ENCODE measurements at regions not wholly inside any gene's neighbourhood (a gene's known extent, or its start where the extent isn't known, plus 50 kb on each side); places are given as distances from the start of the nearest gene placed in this dataset.

- DNase-seq (ENCODE audit: low read depth in 4 of 4, low spot score in 2 of 4): no peak
Observed at GRCh38 chr2:203789618-203790017, 78.0 kb upstream of the CTLA4 start.

- no peak for DNase-seq (ENCODE audit: low read depth in 4 of 4, low spot score in 2 of 4)
Observed at GRCh38 chr2:203790134-203790852, 77.3 kb upstream of the CTLA4 start.

- DNase-seq (ENCODE audit: low read depth in 4 of 4, low spot score in 2 of 4): no peak
Observed at GRCh38 chr2:203796248-203797010, 71.1 kb upstream of the CTLA4 start.

- no peak for DNase-seq (ENCODE audit: low read depth in 4 of 4, low spot score in 2 of 4)
Observed at GRCh38 chr2:203797276-203797675, 70.3 kb upstream of the CTLA4 start.

DNA sequence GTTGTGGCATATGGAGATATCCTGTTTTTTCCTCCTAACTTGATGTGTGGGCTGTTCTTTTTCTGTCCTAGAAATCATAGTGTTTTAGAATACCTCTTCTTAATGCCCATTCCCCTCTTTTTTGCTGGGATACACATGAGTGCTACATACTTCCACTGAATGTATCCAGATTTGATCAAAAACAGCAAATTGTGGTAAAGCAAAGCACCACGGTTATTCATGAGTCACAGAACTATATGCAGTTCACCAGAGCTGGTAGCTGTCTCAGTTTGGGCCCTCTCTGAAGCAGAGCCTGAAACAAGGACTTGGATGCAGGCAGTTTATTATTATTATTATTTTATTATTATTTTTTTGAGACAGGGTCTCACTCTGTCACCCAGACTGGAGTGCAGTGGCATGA, 69.9 kb upstream of the CTLA4 start:
- no peak for DNase-seq (ENCODE audit: low read depth in 4 of 4, low spot score in 2 of 4)

DNA sequence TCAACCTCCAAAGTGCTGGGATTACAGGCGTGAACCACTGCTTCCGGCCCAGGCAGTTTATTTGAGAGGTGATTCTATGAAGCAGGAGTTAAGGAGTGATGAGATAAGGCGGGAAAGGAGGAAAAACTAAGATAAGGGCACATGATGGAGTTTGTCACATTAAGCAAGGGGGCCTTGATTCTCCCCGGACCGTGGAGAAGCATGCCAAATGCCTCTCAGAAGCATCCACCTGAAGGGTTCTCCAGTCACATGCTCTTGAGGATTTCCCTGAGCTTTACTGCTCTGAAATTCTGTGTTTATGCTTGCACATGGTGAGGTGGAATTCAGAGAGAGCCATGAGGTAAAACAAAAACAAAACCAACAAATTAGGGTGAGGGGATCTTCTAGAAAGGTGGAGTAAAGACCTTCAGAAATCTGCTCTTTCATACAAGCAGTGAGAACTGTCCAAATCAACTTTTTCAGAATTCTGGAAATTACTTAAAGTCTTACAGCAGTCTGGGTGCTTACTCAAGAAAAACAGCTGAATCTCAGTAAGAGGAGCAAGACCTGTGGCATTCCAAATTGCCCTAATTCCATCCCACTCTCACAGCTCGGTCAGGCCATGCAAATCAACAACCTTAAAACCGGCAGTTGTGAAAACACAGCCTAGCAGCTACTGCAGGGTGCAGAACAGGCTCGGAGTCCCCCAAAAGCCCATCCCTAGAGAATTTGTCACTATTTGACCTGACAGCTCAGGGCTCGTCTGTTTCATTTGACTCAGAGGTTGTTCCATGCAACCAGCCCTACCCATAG, 69.1 kb upstream of the CTLA4 start:
- no peak for DNase-seq (ENCODE audit: low read depth in 4 of 4, low spot score in 2 of 4)

DNA sequence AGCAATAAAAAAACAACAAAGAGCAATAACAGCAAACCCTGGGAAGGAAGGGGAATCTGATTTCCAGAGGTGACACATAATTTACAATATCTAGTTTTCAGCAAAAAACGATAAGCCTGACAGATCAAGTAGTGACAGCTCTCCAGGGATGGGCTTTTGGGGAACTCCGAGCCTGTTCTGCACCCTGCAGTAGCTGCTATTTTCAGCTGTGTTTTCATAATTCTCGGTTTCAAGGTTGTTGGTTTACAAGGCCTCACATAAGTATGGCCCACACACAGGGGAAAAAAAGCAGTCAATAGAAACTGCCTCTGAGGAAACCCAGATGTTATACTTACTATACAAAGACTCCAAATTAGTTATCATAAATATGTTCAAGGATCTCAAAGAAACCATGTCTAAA, 67.7 kb upstream of the CTLA4 start:
- peak in 1 of 4 donors; percentile 28 for DNase-seq (ENCODE audit: low read depth in 4 of 4, low spot score in 2 of 4)

GRCh38 chr2:203800783-203801182, 66.8 kb upstream of the CTLA4 start:
- no peak for DNase-seq (ENCODE audit: low read depth in 4 of 4, low spot score in 2 of 4)

GRCh38 chr2:203802342-203803052, 65.1 kb upstream of the CTLA4 start:
- no peak for DNase-seq (ENCODE audit: low read depth in 4 of 4, low spot score in 2 of 4)

- no peak for DNase-seq (ENCODE audit: low read depth in 4 of 4, low spot score in 2 of 4)
Observed at GRCh38 chr2:203803053-203803429, 64.5 kb upstream of the CTLA4 start.

- DNase-seq (ENCODE audit: low read depth in 4 of 4, low spot score in 2 of 4): no peak
Observed at GRCh38 chr2:203804070-203804469, 63.5 kb upstream of the CTLA4 start.

GRCh38 chr2:203804764-203805485, 62.6 kb upstream of the CTLA4 start:
- no peak for DNase-seq (ENCODE audit: low read depth in 4 of 4, low spot score in 2 of 4)

- no peak for DNase-seq (ENCODE audit: low read depth in 4 of 4, low spot score in 2 of 4)
Observed at GRCh38 chr2:203805486-203805838, 62.1 kb upstream of the CTLA4 start.

DNA sequence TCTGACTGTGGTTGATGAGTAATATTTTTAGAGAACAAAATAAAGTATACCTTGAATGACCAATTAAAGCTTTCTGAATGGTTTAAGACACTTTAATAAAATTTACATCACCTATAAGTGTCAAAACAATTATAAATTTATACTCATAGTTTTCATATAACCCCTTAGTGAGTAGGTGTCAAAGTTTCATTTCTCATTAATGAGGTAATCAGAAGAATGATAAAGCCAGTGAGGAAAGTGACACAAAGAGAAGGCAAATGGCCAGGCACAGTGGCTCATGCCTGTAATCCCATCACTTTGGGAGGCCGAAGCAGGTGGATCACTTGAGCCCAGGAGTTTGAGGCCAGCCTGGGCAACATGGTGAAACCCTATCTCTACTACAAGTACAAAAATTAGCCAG, 60.8 kb upstream of the CTLA4 start:
- DNase-seq (ENCODE audit: low read depth in 4 of 4, low spot score in 2 of 4): no peak

DNA sequence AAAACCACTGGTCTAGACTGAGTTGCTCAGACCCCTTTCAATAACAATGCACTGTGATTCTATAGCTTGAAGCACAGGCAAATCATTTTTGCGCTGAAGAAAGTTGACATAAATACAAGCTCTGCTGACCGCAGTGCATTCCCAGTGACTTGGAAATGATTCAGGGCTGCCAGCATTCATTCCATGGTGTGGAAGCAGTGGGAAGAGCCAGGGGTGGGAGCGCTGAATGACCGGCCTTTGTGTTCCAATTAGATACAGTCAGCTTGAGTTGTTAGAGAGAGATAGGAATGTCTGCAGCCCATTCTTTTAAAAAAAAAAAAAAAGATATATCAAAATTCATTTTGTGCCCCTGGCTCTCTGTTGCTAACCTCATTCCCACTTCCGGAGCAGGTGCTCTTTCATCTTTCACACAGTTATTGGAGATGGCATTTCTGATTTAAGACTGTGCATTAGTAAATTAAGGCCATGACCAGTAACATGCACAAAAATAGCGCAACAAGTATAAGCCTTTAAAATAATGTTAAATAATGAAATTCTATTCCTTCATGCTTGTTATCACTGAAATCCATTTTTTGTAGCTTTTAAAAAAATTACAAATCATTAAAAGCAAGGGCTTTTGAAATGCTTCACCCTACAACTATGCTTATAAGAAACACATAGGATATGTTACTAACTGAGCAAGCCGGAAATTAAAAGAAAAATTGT, 59.4 kb upstream of the CTLA4 start:
- no peak for DNase-seq (ENCODE audit: low read depth in 4 of 4, low spot score in 2 of 4)

DNA sequence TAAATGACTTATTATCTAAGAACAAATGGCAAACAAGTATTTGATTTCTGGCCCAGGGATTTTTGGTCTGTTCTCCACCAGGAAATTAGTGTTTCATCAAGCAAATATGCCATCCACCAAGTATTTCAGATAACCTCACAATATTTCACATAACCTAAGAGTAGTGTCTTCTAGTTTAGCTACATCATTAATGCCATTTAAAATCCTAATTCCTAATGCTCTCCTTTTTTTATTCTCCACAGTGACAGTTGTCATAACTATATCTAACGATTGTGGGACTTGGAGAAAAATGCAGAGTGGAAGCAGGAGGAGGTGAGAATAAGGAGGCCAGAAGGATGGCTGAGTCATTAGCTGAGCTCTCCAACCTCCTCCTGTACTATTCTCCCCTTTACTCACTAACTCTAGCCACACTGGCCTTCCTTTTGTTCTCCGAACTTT, 58.5 kb upstream of the CTLA4 start:
- no peak for DNase-seq (ENCODE audit: low read depth in 4 of 4, low spot score in 2 of 4)

- DNase-seq (ENCODE audit: low read depth in 4 of 4, low spot score in 2 of 4): no peak
Observed at GRCh38 chr2:203809991-203810510, 57.5 kb upstream of the CTLA4 start.

- DNase-seq (ENCODE audit: low read depth in 4 of 4, low spot score in 2 of 4): no peak
Observed at GRCh38 chr2:203811491-203812221, 55.9 kb upstream of the CTLA4 start.
